ENCODE measurements at regions not wholly inside any gene's neighbourhood (a gene's known extent, or its start where the extent isn't known, plus 50 kb on each side); places are given as distances from the start of the nearest gene placed in this dataset.

- DNase-seq (ENCODE audit: low read depth), result no peak
These were observed 52.8 kb upstream of the USP25 start for GRCh38 chr21:15676935-15677334.

GRCh38 chr21:15679630-15680029 lies 50.2 kb upstream of the USP25 start:
- no peak for DNase-seq (ENCODE audit: low read depth)
